HL-60 (cell line): ENCODE measurements at regions not wholly inside any gene's neighbourhood (a gene's known extent, or its start where the extent isn't known, plus 50 kb on each side); places are given as distances from the start of the nearest gene placed in this dataset.
"Not testable (repeated sequence)": the region's sequence is repeated elsewhere in the genome, so short reads cannot be mapped to it uniquely, and the experiment has no call there.

ENCODE experiments used
- DNase-seq, 2 experiments: peaks; one replicate each; pipeline ENCODE4 v3.0.0-alpha.2; 2010 to 2020; ENCODE audit warnings: low read depth in 1 of 2, low spot score in 1 of 2
- H3K27ac ChIP-seq: fragments of 250-450 bp; sonication (Bioruptor Pico); replicated peaks from 2 replicates; pipeline ENCODE4 v1.5.1; 2020; ENCODE audit warnings: mild to moderate bottlenecking, moderate library complexity
- H3K27me3 ChIP-seq: fragments of 250-450 bp; sonication (Bioruptor Pico); 2 replicates; pipeline ENCODE4 v1.5.1; 2021; ENCODE audit warnings: mild to moderate bottlenecking, moderate library complexity; ENCODE audit not compliant: insufficient read depth, poor library complexity, severe bottlenecking
- H3K4me3 ChIP-seq: replicated peaks from 2 replicates; pipeline ENCODE4 v1.5.1; 2011; ENCODE audit warnings: mild to moderate bottlenecking, control low read depth, low read length; ENCODE audit not compliant: insufficient read depth
- CTCF ChIP-seq: IDR thresholded peaks from one replicate; pipeline ENCODE4 v1.5.1; 2011; ENCODE audit warnings: low read length, control low read depth, inconsistent platforms; ENCODE audit not compliant: insufficient read depth
- GABPA ChIP-seq: IDR thresholded peaks from 2 replicates; pipeline ENCODE4 v1.6.1; 2012; ENCODE audit warnings: low read depth
- POLR2AphosphoS5 ChIP-seq: IDR thresholded peaks from 2 replicates; pipeline ENCODE4 v1.6.1; 2012; ENCODE audit warnings: low read depth
- REST ChIP-seq: IDR thresholded peaks from 2 replicates; pipeline ENCODE4 v1.6.1; 2012; ENCODE audit warnings: low read depth; ENCODE audit not compliant: insufficient replicate concordance
- SPI1 ChIP-seq: IDR thresholded peaks from 2 replicates; pipeline ENCODE4 v1.6.1; 2012; ENCODE audit warnings: low read depth, mild to moderate bottlenecking, borderline replicate concordance

GRCh38 chr7:66453340-66453739 lies 175.3 kb upstream of the KCTD7 start:
- DNase-seq = no peak
- Histone ChIP-seq H3K4me3 (no peak overlapping the region), H3K27ac (no peak overlapping the region), H3K27me3 (no peaks in the 10 kb centered on the region)
- no peak for TF ChIP-seq CTCF
- TF ChIP-seq GABPA = no peak
- TF ChIP-seq REST = no peak
- TF ChIP-seq POLR2AphosphoS5 = no peak
- TF ChIP-seq SPI1 = no peak

- Histone ChIP-seq H3K4me3 (no peak overlapping the region), H3K27me3 (no peaks in the 10 kb centered on the region), H3K27ac (peak overlapping the region; percentile 53)
- peak in 1 of 2 experiments; percentile 18 for DNase-seq
- TF ChIP-seq CTCF = no peak
- no peak for TF ChIP-seq REST
- TF ChIP-seq GABPA = no peak
- TF ChIP-seq POLR2AphosphoS5 = no peak; the same call in 1 of the 2 replicates
- no peak for TF ChIP-seq SPI1
These were observed 174.0 kb upstream of the KCTD7 start for GRCh38 chr7:66454600-66455225.

GRCh38 chr7:66455432-66455831 lies 173.2 kb upstream of the KCTD7 start:
- not testable (repeated sequence) for H3K27me3 ChIP-seq, DNase-seq, H3K4me3 ChIP-seq
- peak overlapping the region; percentile 53 for H3K27ac ChIP-seq

- not testable (repeated sequence) for H3K4me3 ChIP-seq, H3K27ac ChIP-seq, DNase-seq, H3K27me3 ChIP-seq
These were observed 172.2 kb upstream of the KCTD7 start for GRCh38 chr7:66456431-66456830.

GRCh38 chr7:66458991-66459390 lies 169.7 kb upstream of the KCTD7 start:
- not testable (repeated sequence) for H3K27me3 ChIP-seq, H3K4me3 ChIP-seq, H3K27ac ChIP-seq
- DNase-seq = peak in 1 of 2 experiments; percentile 16

GRCh38 chr7:66459783-66460413 lies 168.8 kb upstream of the KCTD7 start:
- H3K27ac ChIP-seq, DNase-seq, H3K27me3 ChIP-seq, H3K4me3 ChIP-seq: not testable (repeated sequence)
